ENCODE measurements at regions not wholly inside any gene's neighbourhood (a gene's known extent, or its start where the extent isn't known, plus 50 kb on each side); places are given as distances from the start of the nearest gene placed in this dataset.
"Not testable (repeated sequence)": the region's sequence is repeated elsewhere in the genome, so short reads cannot be mapped to it uniquely, and the experiment has no call there.

GRCh38 chr14:45721472-45721871, 468.5 kb upstream of the MIS18BP1 start:
- no peak for DNase-seq (ENCODE audit: low read depth)

- DNase-seq (ENCODE audit: low read depth) = peak; percentile 12
These were observed 463.6 kb upstream of the MIS18BP1 start for GRCh38 chr14:45716572-45716971.

- peak; percentile 35 for DNase-seq (ENCODE audit: low read depth)
These were observed 462.9 kb upstream of the MIS18BP1 start for GRCh38 chr14:45715946-45716345.

- DNase-seq (ENCODE audit: low read depth) = no peak
These were observed 456.5 kb upstream of the MIS18BP1 start for GRCh38 chr14:45709541-45709940.

GRCh38 chr14:45705940-45706534, 453.0 kb upstream of the MIS18BP1 start:
- no peak for DNase-seq (ENCODE audit: low read depth)

- peak; percentile 18 for DNase-seq (ENCODE audit: low read depth)
These were observed 446.5 kb upstream of the MIS18BP1 start for GRCh38 chr14:45699471-45699870.

GRCh38 chr14:45698462-45699134, 445.6 kb upstream of the MIS18BP1 start:
- no peak for DNase-seq (ENCODE audit: low read depth)

GRCh38 chr14:45686771-45687170, 433.8 kb upstream of the MIS18BP1 start:
- no peak for DNase-seq (ENCODE audit: low read depth)

GRCh38 chr14:45680531-45680930, 427.5 kb upstream of the MIS18BP1 start:
- no peak for DNase-seq (ENCODE audit: low read depth)

GRCh38 chr14:45679853-45680252, 426.9 kb upstream of the MIS18BP1 start:
- DNase-seq (ENCODE audit: low read depth) = peak; percentile 91

GRCh38 chr14:45678163-45678562, 425.2 kb upstream of the MIS18BP1 start:
- DNase-seq (ENCODE audit: low read depth) = no peak

- DNase-seq (ENCODE audit: low read depth) = no peak
These were observed 420.4 kb upstream of the MIS18BP1 start for GRCh38 chr14:45673420-45673819.

GRCh38 chr14:45664668-45665356, 411.8 kb upstream of the MIS18BP1 start:
- DNase-seq (ENCODE audit: low read depth) = peak; percentile 16

- DNase-seq (ENCODE audit: low read depth) = no peak
These were observed 405.9 kb upstream of the MIS18BP1 start for GRCh38 chr14:45658917-45659299.

GRCh38 chr14:45658226-45658916, 405.4 kb upstream of the MIS18BP1 start:
- no peak for DNase-seq (ENCODE audit: low read depth)

- no peak for DNase-seq (ENCODE audit: low read depth)
These were observed 398.9 kb upstream of the MIS18BP1 start for GRCh38 chr14:45651890-45652289.

- DNase-seq (ENCODE audit: low read depth) = no peak
These were observed 397.8 kb upstream of the MIS18BP1 start for GRCh38 chr14:45650754-45651153.

GRCh38 chr14:45649051-45649450, 396.0 kb upstream of the MIS18BP1 start:
- no peak for DNase-seq (ENCODE audit: low read depth)

- DNase-seq (ENCODE audit: low read depth) = no peak
These were observed 388.5 kb upstream of the MIS18BP1 start for GRCh38 chr14:45641541-45641940.

- not testable (repeated sequence) for DNase-seq (ENCODE audit: low read depth)
These were observed 381.8 kb upstream of the MIS18BP1 start for GRCh38 chr14:45634651-45635441.
